IMR-90 (cell line): ENCODE measurements at regions not wholly inside any gene's neighbourhood (a gene's known extent, or its start where the extent isn't known, plus 50 kb on each side); places are given as distances from the start of the nearest gene placed in this dataset.

Experiments
- ATAC-seq: fragments of 200-7000 bp; cut with Tn5 transposase; 2 replicates; pipeline ENCODE4 v1.9.1; 2020; ENCODE audit warnings: low read depth, mild to moderate bottlenecking, moderate library complexity
- BruUV-seq: library from RNA; stranded (reverse); fragments of 400-500 nt; replicated peaks from 2 replicates; lab custom pipeline; 2021; lab: Mats Ljungman, UMichigan
- CTCF ChIA-PET: fragments of 300-600 bp; formaldehyde crosslinking; extraction: SDS; loops from one replicate; lab custom pipeline; 2021; ENCODE audit warnings: antibody characterized with exemption; lab: Yijun Ruan, JAX
- POLR2A ChIA-PET: fragments of 300-600 bp; sonication (Branson Sonifier 250); formaldehyde crosslinking; loops from one replicate; lab custom pipeline; 2022; ENCODE audit warnings: antibody characterized with exemption; ENCODE audit not compliant: unreplicated experiment; lab: Charles Lee
- DNase-seq: peaks from one replicate; pipeline ENCODE4 v3.0.0; 2013
- H2AFZ ChIP-seq: replicated peaks from 2 replicates; pipeline ENCODE3; 2013; ENCODE audit warnings: low read length, mild to moderate bottlenecking; ENCODE audit not compliant: poor library complexity
- H2AK5ac ChIP-seq: 2 replicates; pipeline ENCODE4 v1.6.1; 2013; ENCODE audit warnings: low read depth, low read length, inconsistent platforms
- H2AK9ac ChIP-seq: replicated peaks from 2 replicates; pipeline ENCODE3; 2013; ENCODE audit warnings: mild to moderate bottlenecking, low read depth, low read length, moderate library complexity; ENCODE audit not compliant: poor library complexity
- H2BK120ac ChIP-seq: 2 replicates; pipeline ENCODE4 v1.6.1; 2013; ENCODE audit warnings: low read depth, low read length, inconsistent platforms
- H2BK15ac ChIP-seq: 3 replicates; pipeline ENCODE4 v1.6.1; 2013; ENCODE audit warnings: low read depth, low read length, inconsistent platforms
- H2BK20ac ChIP-seq: 2 replicates; pipeline ENCODE4 v1.6.1; 2013; ENCODE audit warnings: low read depth, mild to moderate bottlenecking, inconsistent platforms, low read length, moderate library complexity
- H2BK5ac ChIP-seq: 2 replicates; pipeline ENCODE4 v1.6.1; 2013; ENCODE audit warnings: mild to moderate bottlenecking, low read depth, low read length, inconsistent platforms; ENCODE audit not compliant: poor library complexity, severe bottlenecking
- H3K14ac ChIP-seq: replicated peaks from 2 replicates; pipeline ENCODE4 v1.6.1; 2013; ENCODE audit warnings: low read depth, low read length, inconsistent platforms
- H3K18ac ChIP-seq: 2 replicates; pipeline ENCODE4 v1.6.1; 2013; ENCODE audit warnings: low read depth, low read length, control low read depth
- H3K23ac ChIP-seq: 2 replicates; pipeline ENCODE4 v1.6.1; 2013; ENCODE audit warnings: low read depth, low read length, inconsistent platforms
- H3K27ac ChIP-seq: 2 replicates; pipeline ENCODE4 v1.5.1; 2013; ENCODE audit warnings: mild to moderate bottlenecking, control low read depth, low read length; ENCODE audit not compliant: insufficient read depth
- H3K27me3 ChIP-seq: 2 replicates; pipeline ENCODE4 v1.6.1; 2013; ENCODE audit warnings: low read length; ENCODE audit not compliant: control insufficient read depth, insufficient read depth
- H3K36me3 ChIP-seq: 2 replicates; pipeline ENCODE4 v1.6.1; 2013; ENCODE audit warnings: low read length, mixed read lengths; ENCODE audit not compliant: control insufficient read depth, insufficient read depth
- H3K4ac ChIP-seq: 2 replicates; pipeline ENCODE4 v1.6.1; 2013; ENCODE audit warnings: low read depth, low read length, inconsistent platforms
- H3K4me1 ChIP-seq: 2 replicates; pipeline ENCODE4 v1.6.1; 2013; ENCODE audit warnings: low read length, mixed read lengths; ENCODE audit not compliant: control insufficient read depth, insufficient read depth
- H3K4me2 ChIP-seq: 2 replicates; pipeline ENCODE4 v1.6.1; 2013; ENCODE audit warnings: low read depth, mild to moderate bottlenecking, control low read depth, low read length, moderate library complexity
- H3K4me3 ChIP-seq: 2 replicates; pipeline ENCODE4 v1.5.1; 2013; ENCODE audit warnings: low read depth, mild to moderate bottlenecking, control low read depth, low read length, moderate library complexity; ENCODE audit not compliant: insufficient read depth
- H3K56ac ChIP-seq: 2 replicates; pipeline ENCODE4 v1.6.1; 2013; ENCODE audit warnings: low read length, inconsistent platforms; ENCODE audit not compliant: insufficient read depth; ENCODE audit errors: extremely low read depth
- H3K79me1 ChIP-seq, 2 experiments: 2 replicates each; pipeline ENCODE4 v1.6.1; 2013; ENCODE audit warnings: low read length in 2 of 2, inconsistent platforms in 1 of 2, low read depth in 1 of 2
- H3K9ac ChIP-seq: 2 replicates; pipeline ENCODE4 v1.6.1; 2013; ENCODE audit warnings: low read depth, low read length, control low read depth
- H3K9me1 ChIP-seq: 2 replicates; pipeline ENCODE4 v1.6.1; 2013; ENCODE audit warnings: low read length, inconsistent platforms; ENCODE audit not compliant: insufficient read depth
- H3K9me3 ChIP-seq: 2 replicates; pipeline ENCODE4 v1.6.1; 2013; ENCODE audit warnings: low read length; ENCODE audit not compliant: control insufficient read depth, insufficient read depth
- H4K20me1 ChIP-seq: 2 replicates; pipeline ENCODE4 v1.6.1; 2013; ENCODE audit warnings: low read length, inconsistent platforms; ENCODE audit not compliant: insufficient read depth
- H4K5ac ChIP-seq: 2 replicates; pipeline ENCODE4 v1.6.1; 2013; ENCODE audit warnings: mild to moderate bottlenecking, low read depth, low read length, control low read depth
- H4K8ac ChIP-seq, 2 experiments: 2 replicates each; pipeline ENCODE4 v1.6.1; 2013; ENCODE audit warnings: low read depth in 2 of 2, low read length in 2 of 2, control low read depth in 1 of 2, inconsistent platforms in 1 of 2
- H4K91ac ChIP-seq: 2 replicates; pipeline ENCODE4 v1.6.1; 2013; ENCODE audit warnings: low read depth, low read length, inconsistent platforms; ENCODE audit not compliant: insufficient read depth
- BHLHE40 ChIP-seq: fragments of 150-350 bp; IDR thresholded peaks from 2 replicates; pipeline ENCODE4 v1.6.1; 2016; ENCODE audit warnings: mild to moderate bottlenecking, low read depth, low read length
- CEBPB ChIP-seq: IDR thresholded peaks from 2 replicates; pipeline ENCODE4 v1.6.1; 2012; ENCODE audit warnings: low read depth, low read length, improper control_type of control experiment
- CHD1 ChIP-seq: IDR thresholded peaks from 2 replicates; pipeline ENCODE4 v1.6.1; 2012; ENCODE audit warnings: low read depth, low read length, improper control_type of control experiment
- ELK1 ChIP-seq: fragments of 150-350 bp; IDR thresholded peaks from 2 replicates; pipeline ENCODE4 v1.6.1; 2016; ENCODE audit warnings: low read depth, mild to moderate bottlenecking, low read length, moderate library complexity, borderline replicate concordance
- FOS ChIP-seq: fragments of 150-350 bp; IDR thresholded peaks from 2 replicates; pipeline ENCODE4 v1.6.1; 2016; ENCODE audit warnings: low read depth, low read length
- MAFK ChIP-seq: IDR thresholded peaks from 2 replicates; pipeline ENCODE4 v1.6.1; 2012; ENCODE audit warnings: low read depth, low read length, improper control_type of control experiment
- MAZ ChIP-seq: IDR thresholded peaks from 2 replicates; pipeline ENCODE4 v1.6.1; 2012; ENCODE audit warnings: low read depth, mild to moderate bottlenecking, low read length, improper control_type of control experiment, moderate library complexity, borderline replicate concordance
- MXI1 ChIP-seq: IDR thresholded peaks from 2 replicates; pipeline ENCODE4 v1.6.1; 2012; ENCODE audit warnings: low read depth, mild to moderate bottlenecking, low read length, moderate library complexity, borderline replicate concordance
- NFE2L2 ChIP-seq: fragments of 150-350 bp; IDR thresholded peaks from 2 replicates; pipeline ENCODE4 v1.6.1; 2016; ENCODE audit warnings: low read depth, mild to moderate bottlenecking, low read length
- POLR2A ChIP-seq: IDR thresholded peaks from 2 replicates; pipeline ENCODE4 v1.6.1; 2012; ENCODE audit warnings: mild to moderate bottlenecking, low read depth, low read length
- RAD21 ChIP-seq: IDR thresholded peaks from 2 replicates; pipeline ENCODE4 v1.6.1; 2012; ENCODE audit warnings: low read length, improper control_type of control experiment
- RCOR1 ChIP-seq: IDR thresholded peaks from 2 replicates; pipeline ENCODE4 v1.6.1; 2012; ENCODE audit warnings: mild to moderate bottlenecking, low read length, improper control_type of control experiment; ENCODE audit not compliant: insufficient replicate concordance
- RFX5 ChIP-seq: IDR thresholded peaks from 2 replicates; pipeline ENCODE4 v1.8.0; 2012; ENCODE audit warnings: low read depth, mild to moderate bottlenecking, low read length, moderate library complexity
- SMC3 ChIP-seq: fragments of 150-350 bp; IDR thresholded peaks from 2 replicates; pipeline ENCODE4 v1.6.1; 2016; ENCODE audit warnings: low read depth, mild to moderate bottlenecking, antibody characterized with exemption, low read length, moderate library complexity
- WGBS, 2 experiments: methylation state at CpG; one replicate each; pipeline versions ENCODE4 v1.1.5 to v1.1.7; 2013; ENCODE audit warnings: missing lambda C conversion rate in 2 of 2; ENCODE audit not compliant: insufficient read length in 1 of 2; ENCODE audit errors: extremely low coverage in 2 of 2; 5-methylcytosine and 5-hydroxymethylcytosine counted together
- dilution Hi-C: fragments of 300-500 bp; cut with HindIII; formaldehyde crosslinking; loops from one replicate; pipeline ENCODE4 v1.14.3; 2018; ENCODE audit warnings: low sequenced_read_pairs; ENCODE audit not compliant: unreplicated experiment
- in situ Hi-C: fragments of 300-500 bp; cut with MboI; formaldehyde crosslinking; loops from 3 replicates; pipeline ENCODE4 v1.14.3; 2019; ENCODE audit warnings: low sequenced_read_pairs, inconsistent platforms, mixed read lengths
- intact Hi-C: fragments of 100-400 bp; cut with micrococcal nuclease; formaldehyde crosslinking; loops from 2 replicates; pipeline ENCODE4 v1.10.0; 2022
- TF ChIP-seq, protein P1 (sequence below): conservative IDR thresholded peaks from 2 replicates; pipeline ENCODE4 v1.5.1; 2012; ENCODE audit warnings: mild to moderate bottlenecking, low read depth, low read length, improper control_type of control experiment
- TF ChIP-seq, protein P2 (sequence below): fragments of 150-350 bp; IDR thresholded peaks from 2 replicates; pipeline ENCODE4 v1.6.1; 2017; ENCODE audit warnings: mild to moderate bottlenecking, antibody characterized with exemption, low read length, low read depth

GRCh38 chr2:160901613-160902012 is 258.6 kb upstream of the TANK start:
- H2BK15ac ChIP-seq = no peak overlapping the region
- H4K20me1 ChIP-seq = no peaks in the 10 kb centered on the region
- no peak overlapping the region for H3K14ac ChIP-seq
- no peak overlapping the region; the same call in 1 of the 2 replicates for H3K4me2 ChIP-seq
- intact Hi-C loops = loop anchor here (1.0 kb wide), 1 partner anchor 9 kb away; no protein-coding TSS in a partner anchor
- no peaks in the 10 kb centered on the region; the same call in 1 of the 2 replicates for H3K9me1 ChIP-seq
- no peaks in the 10 kb centered on the region for H3K36me3 ChIP-seq
- ATAC-seq = peak; percentile 27
- H3K4me3 ChIP-seq = no peak overlapping the region
- H3K27me3 ChIP-seq = no peaks in the 10 kb centered on the region
- no CpG with 5 or more reads among the region's 4 CpGs for WGBS, 2 experiments
- BruUV-seq = no TSS peak
- H3K9me3 ChIP-seq = no peaks in the 10 kb centered on the region
- no peak overlapping the region for H4K91ac ChIP-seq
- no peak overlapping the region for H2BK20ac ChIP-seq
- H3K9ac ChIP-seq = no peak overlapping the region
- in situ Hi-C loops = no loop called here
- CTCF ChIA-PET = interaction anchor here (0.5 to 1.0 kb wide), 2 partner anchors 16 to 1761 kb away, joined by 3 to 4 read pairs; no protein-coding TSS in a partner anchor
- POLR2A ChIA-PET = no interaction called here
- H3K79me1 ChIP-seq = no peaks in the 10 kb centered on the region
- DNase-seq = no peak
- no peak overlapping the region for H4K8ac ChIP-seq
- H3K18ac ChIP-seq = no peak overlapping the region
- no peak overlapping the region for H3K4ac ChIP-seq
- H3K56ac ChIP-seq = no peak overlapping the region
- H4K5ac ChIP-seq = no peak overlapping the region
- H3K27ac ChIP-seq = no peak overlapping the region
- no peaks in the 10 kb centered on the region for H3K4me1 ChIP-seq
- dilution Hi-C loops = no loop called here
- H2BK120ac ChIP-seq = no peak overlapping the region
- H3K23ac ChIP-seq = no peak overlapping the region
- H2AK9ac ChIP-seq = no peak overlapping the region
- no peak overlapping the region for H2AFZ ChIP-seq
- no peak overlapping the region for H2AK5ac ChIP-seq
- TF ChIP-seq RFX5 = no peak
- TF ChIP-seq BHLHE40 = no peak
- TF ChIP-seq, protein P1, sequence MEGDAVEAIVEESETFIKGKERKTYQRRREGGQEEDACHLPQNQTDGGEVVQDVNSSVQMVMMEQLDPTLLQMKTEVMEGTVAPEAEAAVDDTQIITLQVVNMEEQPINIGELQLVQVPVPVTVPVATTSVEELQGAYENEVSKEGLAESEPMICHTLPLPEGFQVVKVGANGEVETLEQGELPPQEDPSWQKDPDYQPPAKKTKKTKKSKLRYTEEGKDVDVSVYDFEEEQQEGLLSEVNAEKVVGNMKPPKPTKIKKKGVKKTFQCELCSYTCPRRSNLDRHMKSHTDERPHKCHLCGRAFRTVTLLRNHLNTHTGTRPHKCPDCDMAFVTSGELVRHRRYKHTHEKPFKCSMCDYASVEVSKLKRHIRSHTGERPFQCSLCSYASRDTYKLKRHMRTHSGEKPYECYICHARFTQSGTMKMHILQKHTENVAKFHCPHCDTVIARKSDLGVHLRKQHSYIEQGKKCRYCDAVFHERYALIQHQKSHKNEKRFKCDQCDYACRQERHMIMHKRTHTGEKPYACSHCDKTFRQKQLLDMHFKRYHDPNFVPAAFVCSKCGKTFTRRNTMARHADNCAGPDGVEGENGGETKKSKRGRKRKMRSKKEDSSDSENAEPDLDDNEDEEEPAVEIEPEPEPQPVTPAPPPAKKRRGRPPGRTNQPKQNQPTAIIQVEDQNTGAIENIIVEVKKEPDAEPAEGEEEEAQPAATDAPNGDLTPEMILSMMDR = no peak
- no peak for TF ChIP-seq NFE2L2
- TF ChIP-seq RCOR1 = no peak
- no peak for TF ChIP-seq CEBPB
- TF ChIP-seq MAZ = no peak
- TF ChIP-seq SMC3 = no peak
- TF ChIP-seq MAFK = no peak
- no peak for TF ChIP-seq MXI1
- TF ChIP-seq ELK1 = no peak
- no peak for TF ChIP-seq FOS
- no peak for TF ChIP-seq RAD21
- TF ChIP-seq CHD1 = no peak
- TF ChIP-seq, protein P2, sequence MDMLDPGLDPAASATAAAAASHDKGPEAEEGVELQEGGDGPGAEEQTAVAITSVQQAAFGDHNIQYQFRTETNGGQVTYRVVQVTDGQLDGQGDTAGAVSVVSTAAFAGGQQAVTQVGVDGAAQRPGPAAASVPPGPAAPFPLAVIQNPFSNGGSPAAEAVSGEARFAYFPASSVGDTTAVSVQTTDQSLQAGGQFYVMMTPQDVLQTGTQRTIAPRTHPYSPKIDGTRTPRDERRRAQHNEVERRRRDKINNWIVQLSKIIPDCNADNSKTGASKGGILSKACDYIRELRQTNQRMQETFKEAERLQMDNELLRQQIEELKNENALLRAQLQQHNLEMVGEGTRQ = no peak
- no peak for TF ChIP-seq POLR2A
- no peak overlapping the region for H2BK5ac ChIP-seq
